Cardiac muscle cell (in vitro differentiated cells and primary cell): ENCODE measurements at regions not wholly inside any gene's neighbourhood (a gene's known extent, or its start where the extent isn't known, plus 50 kb on each side); places are given as distances from the start of the nearest gene placed in this dataset.
A peak's percentile ranks its signal among the peaks of the same experiment; 100 is the strongest.

Source experiments
- DNase-seq, 2 donors: peaks; one replicate each; pipeline versions ENCODE4 v3.0.0 to v3.0.0-alpha.2; 2010 to 2017; ENCODE audit warnings: low read depth in 1 of 2, low spot score in 1 of 2
- H3K27ac ChIP-seq: fragments of 200-600 bp; sonication (generic); 2 replicates; pipeline ENCODE4 v1.5.1; 2016
- H3K27me3 ChIP-seq: fragments of 200-600 bp; sonication (generic); 2 replicates; pipeline ENCODE4 v1.6.0; 2016; ENCODE audit warnings: control low read depth
- H3K36me3 ChIP-seq: fragments of 200-600 bp; sonication (generic); 2 replicates; pipeline ENCODE4 v1.5.1; 2016; ENCODE audit warnings: control low read depth
- H3K4me1 ChIP-seq: fragments of 200-600 bp; sonication (generic); 2 replicates; pipeline ENCODE4 v1.8.1; 2017; ENCODE audit warnings: low read depth, mild to moderate bottlenecking, mixed run types
- H3K4me3 ChIP-seq: fragments of 200-600 bp; sonication (generic); 2 replicates; pipeline ENCODE4 v1.5.1; 2016; ENCODE audit warnings: mild to moderate bottlenecking
- H3K9me3 ChIP-seq: fragments of 200-600 bp; sonication (generic); 2 replicates; pipeline ENCODE4 v1.5.1; 2017; ENCODE audit warnings: low read depth, mild to moderate bottlenecking, control low read depth
- TF ChIP-seq, protein P1 (sequence below): IDR thresholded peaks from 2 replicates; pipeline ENCODE4 v1.5.1; 2012; ENCODE audit warnings: low read depth, mild to moderate bottlenecking, low read length

DNA sequence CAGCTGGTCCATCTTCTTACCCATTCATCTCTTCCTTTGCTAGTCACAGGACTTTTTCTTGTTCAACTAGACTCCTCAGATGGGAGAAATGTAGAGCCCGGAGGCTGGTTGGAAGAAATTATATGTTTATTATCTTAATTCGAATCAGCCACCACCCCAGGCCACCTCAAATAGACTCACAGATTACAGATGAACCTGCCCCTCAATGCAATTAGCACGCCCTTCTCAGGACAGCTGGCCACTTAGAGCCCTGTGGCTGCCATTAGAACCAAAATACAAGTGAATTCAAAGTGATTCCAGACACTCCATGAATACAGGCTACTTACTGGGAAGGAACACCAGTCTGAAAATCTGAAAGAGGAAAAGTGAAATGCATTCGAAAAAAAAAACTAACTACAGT is 176.4 kb downstream of the MAFB start:
- Histone ChIP-seq H3K27me3 (no peaks in the 10 kb centered on the region), H3K9me3 (no peaks in the 10 kb centered on the region), H3K36me3 (no peaks in the 10 kb centered on the region), H3K27ac (no peak overlapping the region), H3K4me3 (no peak overlapping the region), H3K4me1 (no peaks in the 10 kb centered on the region)
- TF ChIP-seq, protein P1, sequence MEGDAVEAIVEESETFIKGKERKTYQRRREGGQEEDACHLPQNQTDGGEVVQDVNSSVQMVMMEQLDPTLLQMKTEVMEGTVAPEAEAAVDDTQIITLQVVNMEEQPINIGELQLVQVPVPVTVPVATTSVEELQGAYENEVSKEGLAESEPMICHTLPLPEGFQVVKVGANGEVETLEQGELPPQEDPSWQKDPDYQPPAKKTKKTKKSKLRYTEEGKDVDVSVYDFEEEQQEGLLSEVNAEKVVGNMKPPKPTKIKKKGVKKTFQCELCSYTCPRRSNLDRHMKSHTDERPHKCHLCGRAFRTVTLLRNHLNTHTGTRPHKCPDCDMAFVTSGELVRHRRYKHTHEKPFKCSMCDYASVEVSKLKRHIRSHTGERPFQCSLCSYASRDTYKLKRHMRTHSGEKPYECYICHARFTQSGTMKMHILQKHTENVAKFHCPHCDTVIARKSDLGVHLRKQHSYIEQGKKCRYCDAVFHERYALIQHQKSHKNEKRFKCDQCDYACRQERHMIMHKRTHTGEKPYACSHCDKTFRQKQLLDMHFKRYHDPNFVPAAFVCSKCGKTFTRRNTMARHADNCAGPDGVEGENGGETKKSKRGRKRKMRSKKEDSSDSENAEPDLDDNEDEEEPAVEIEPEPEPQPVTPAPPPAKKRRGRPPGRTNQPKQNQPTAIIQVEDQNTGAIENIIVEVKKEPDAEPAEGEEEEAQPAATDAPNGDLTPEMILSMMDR: no peak
- no peak for DNase-seq

DNA sequence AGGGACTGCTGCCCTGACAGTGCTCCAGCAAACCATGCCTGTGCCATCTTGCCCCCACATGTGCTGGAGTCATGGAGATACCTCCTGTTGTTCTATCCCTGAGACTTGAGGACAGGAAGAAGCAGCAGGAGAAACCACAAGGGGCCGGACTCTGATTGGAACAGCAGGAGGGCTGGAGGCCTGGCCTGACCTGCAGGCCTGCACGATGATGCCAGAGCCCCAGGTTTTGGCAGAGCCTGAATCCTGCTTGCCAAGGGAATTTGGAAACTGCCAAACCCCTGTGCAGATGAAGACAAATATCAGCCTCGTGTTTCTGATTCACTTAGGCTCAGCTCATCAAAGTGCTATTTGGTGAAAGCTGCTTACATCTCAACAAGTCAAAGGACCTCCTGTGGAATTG is 177.6 kb downstream of the MAFB start:
- no peaks in the 10 kb centered on the region for H3K9me3 ChIP-seq
- H3K4me3 ChIP-seq: no peak overlapping the region
- DNase-seq: peak in 1 of 2 donors; percentile 84
- no peaks in the 10 kb centered on the region for H3K27me3 ChIP-seq
- H3K27ac ChIP-seq: no peak overlapping the region
- H3K36me3 ChIP-seq: no peaks in the 10 kb centered on the region
- TF ChIP-seq, protein P1: no peak
- H3K4me1 ChIP-seq: no peaks in the 10 kb centered on the region

DNA sequence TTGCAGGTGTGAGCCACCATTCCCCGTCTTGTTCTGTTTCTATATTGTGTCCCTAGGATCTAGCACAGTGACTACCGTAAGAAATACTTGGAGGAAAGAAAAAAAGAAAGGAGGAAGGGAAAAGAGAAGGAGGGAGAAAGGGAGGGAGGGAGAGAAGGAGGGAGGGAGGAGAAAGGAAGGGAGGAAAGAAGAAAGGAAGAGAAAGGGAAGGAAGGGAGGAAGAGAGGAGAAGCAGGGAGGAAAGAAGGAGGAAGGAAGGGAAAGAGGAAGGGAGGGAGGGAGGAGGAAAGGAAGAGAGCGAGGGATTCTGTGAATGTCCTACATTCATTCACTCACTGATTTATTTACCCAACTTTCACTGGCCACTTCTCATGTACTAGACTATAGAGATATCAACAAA is 178.4 kb downstream of the MAFB start:
- no peaks in the 10 kb centered on the region for H3K36me3 ChIP-seq
- TF ChIP-seq, protein P1: no peak
- no peaks in the 10 kb centered on the region for H3K27me3 ChIP-seq
- no peak for DNase-seq
- no peaks in the 10 kb centered on the region for H3K4me1 ChIP-seq
- no peak overlapping the region for H3K27ac ChIP-seq
- no peak overlapping the region for H3K4me3 ChIP-seq
- no peaks in the 10 kb centered on the region for H3K9me3 ChIP-seq

DNA sequence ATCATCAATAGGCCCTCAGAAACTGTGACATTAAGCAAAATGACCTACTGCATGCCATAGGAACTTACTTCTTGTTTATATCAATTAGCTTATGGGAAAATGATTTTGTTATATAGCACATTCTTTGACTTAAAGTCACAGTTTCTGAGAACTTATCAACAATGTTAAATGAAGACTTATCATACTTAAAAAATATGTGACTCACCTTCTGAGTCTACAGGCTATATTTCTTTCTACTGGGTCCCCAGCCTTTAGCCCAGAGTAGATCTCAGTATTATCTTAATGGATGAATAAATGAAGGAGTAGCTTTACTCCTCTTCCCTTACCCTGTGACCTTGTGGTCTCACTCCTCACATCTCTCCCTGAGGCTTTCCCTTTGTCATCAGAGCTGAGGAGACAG is 180.2 kb downstream of the MAFB start:
- Histone ChIP-seq H3K4me1 (no peaks in the 10 kb centered on the region), H3K4me3 (no peak overlapping the region), H3K9me3 (no peaks in the 10 kb centered on the region), H3K36me3 (no peaks in the 10 kb centered on the region), H3K27me3 (no peaks in the 10 kb centered on the region), H3K27ac (no peak overlapping the region)
- no peak for DNase-seq
- TF ChIP-seq, protein P1: no peak

DNA sequence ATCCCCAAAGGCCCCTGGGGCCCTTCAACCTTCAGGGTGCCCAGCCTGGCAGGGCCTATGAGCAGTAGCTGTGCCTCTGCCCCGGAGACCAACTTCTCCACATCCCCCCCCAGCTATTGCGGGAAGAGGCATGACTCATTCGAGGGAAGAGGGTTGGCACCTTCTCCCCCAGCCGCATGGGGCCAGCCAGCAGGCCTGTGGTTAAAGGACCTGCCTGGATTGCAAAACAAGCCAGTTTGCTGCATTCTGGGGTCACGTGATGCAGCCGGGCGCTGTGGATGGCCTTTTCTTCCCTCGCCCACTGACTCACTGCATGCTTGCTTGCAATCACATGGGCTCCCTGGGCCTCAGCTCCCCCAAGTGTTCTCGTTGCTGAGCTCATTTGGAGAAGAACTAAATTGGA is 182.5 kb downstream of the MAFB start:
- no peaks in the 10 kb centered on the region for H3K4me1 ChIP-seq
- no peaks in the 10 kb centered on the region for H3K9me3 ChIP-seq
- TF ChIP-seq, protein P1: no peak
- H3K27me3 ChIP-seq: no peaks in the 10 kb centered on the region
- no peaks in the 10 kb centered on the region for H3K36me3 ChIP-seq
- no peak overlapping the region for H3K27ac ChIP-seq
- H3K4me3 ChIP-seq: no peak overlapping the region
- peak in 1 of 2 donors; percentile 99 for DNase-seq

DNA sequence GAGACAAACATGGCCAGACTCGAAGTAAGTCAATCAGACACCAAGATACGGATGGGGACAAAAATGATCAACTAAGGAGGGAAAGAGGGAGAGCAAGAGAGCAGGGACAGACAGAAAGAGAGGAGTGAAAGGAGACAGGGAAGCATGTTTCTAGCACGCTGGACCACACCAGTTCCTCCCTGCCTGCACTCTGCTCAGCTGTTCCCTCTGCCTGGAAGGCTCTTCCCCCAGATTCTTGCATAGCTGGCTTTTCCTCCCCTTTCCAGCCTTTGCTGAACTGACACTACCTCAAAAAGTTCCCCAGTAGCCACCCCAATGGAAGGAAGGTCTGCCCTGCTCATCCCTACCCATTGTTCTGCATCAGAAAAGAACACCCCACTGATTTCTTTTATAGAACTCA is 185.9 kb downstream of the MAFB start:
- Histone ChIP-seq H3K27ac (no peak overlapping the region), H3K4me1 (no peaks in the 10 kb centered on the region), H3K27me3 (no peaks in the 10 kb centered on the region), H3K36me3 (no peaks in the 10 kb centered on the region), H3K4me3 (no peak overlapping the region), H3K9me3 (no peaks in the 10 kb centered on the region)
- DNase-seq: no peak
- TF ChIP-seq, protein P1: no peak
